ENCODE measurements at regions not wholly inside any gene's neighbourhood (a gene's known extent, or its start where the extent isn't known, plus 50 kb on each side); places are given as distances from the start of the nearest gene placed in this dataset.

DNA sequence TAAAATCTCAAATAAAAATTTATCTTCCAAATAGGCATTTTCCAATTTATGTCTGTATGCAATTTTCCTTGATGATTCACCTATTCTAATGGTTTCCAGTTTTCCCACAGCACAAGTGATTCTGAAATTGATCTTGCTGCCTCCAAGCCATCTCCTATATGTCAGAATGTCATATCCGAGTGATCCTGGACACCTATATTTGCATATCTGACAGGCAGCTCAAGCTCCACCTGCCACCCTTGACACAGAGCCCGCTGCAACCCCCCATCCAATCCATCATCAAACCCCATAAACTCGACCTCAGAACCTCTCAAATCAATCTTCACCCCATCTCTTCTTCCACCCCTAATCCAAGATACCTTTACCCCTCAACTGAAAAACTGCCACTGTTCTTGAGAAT lies 579.5 kb downstream of the EPHB1 start:
- no peak for DNase-seq (ENCODE audit: low spot score)
- H3K36me3 ChIP-seq = no peaks in the 10 kb centered on the region
- TF ChIP-seq, protein P1, sequence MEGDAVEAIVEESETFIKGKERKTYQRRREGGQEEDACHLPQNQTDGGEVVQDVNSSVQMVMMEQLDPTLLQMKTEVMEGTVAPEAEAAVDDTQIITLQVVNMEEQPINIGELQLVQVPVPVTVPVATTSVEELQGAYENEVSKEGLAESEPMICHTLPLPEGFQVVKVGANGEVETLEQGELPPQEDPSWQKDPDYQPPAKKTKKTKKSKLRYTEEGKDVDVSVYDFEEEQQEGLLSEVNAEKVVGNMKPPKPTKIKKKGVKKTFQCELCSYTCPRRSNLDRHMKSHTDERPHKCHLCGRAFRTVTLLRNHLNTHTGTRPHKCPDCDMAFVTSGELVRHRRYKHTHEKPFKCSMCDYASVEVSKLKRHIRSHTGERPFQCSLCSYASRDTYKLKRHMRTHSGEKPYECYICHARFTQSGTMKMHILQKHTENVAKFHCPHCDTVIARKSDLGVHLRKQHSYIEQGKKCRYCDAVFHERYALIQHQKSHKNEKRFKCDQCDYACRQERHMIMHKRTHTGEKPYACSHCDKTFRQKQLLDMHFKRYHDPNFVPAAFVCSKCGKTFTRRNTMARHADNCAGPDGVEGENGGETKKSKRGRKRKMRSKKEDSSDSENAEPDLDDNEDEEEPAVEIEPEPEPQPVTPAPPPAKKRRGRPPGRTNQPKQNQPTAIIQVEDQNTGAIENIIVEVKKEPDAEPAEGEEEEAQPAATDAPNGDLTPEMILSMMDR (IDR thresholded peaks at IDR 0.05) = no peak
- H3K9me3 ChIP-seq = no peaks in the 10 kb centered on the region
- H3K4me1 ChIP-seq = no peaks in the 10 kb centered on the region
- H3K4me3 ChIP-seq = no peak overlapping the region
- H3K27ac ChIP-seq = no peak overlapping the region
- no peaks in the 10 kb centered on the region for H3K27me3 ChIP-seq

- TF ChIP-seq, protein P1 (IDR thresholded peaks at IDR 0.05) = no peak
- no peaks in the 10 kb centered on the region for H3K27me3 ChIP-seq
- DNase-seq (ENCODE audit: low spot score) = no peak
- no peaks in the 10 kb centered on the region for H3K36me3 ChIP-seq
- H3K4me1 ChIP-seq = no peaks in the 10 kb centered on the region
- no peaks in the 10 kb centered on the region for H3K9me3 ChIP-seq
- H3K4me3 ChIP-seq = no peak overlapping the region
- no peak overlapping the region for H3K27ac ChIP-seq
These were observed 583.3 kb upstream of the PPP2R3A start for GRCh38 chr3:135382188-135382587.

GRCh38 chr3:135382621-135383020 lies 582.9 kb upstream of the PPP2R3A start:
- DNase-seq (ENCODE audit: low spot score) = no peak
- no peaks in the 10 kb centered on the region for H3K4me1 ChIP-seq
- no peaks in the 10 kb centered on the region for H3K9me3 ChIP-seq
- H3K36me3 ChIP-seq = no peaks in the 10 kb centered on the region
- H3K27ac ChIP-seq = no peak overlapping the region
- H3K4me3 ChIP-seq = no peak overlapping the region
- TF ChIP-seq, protein P1 (IDR thresholded peaks at IDR 0.05) = no peak
- H3K27me3 ChIP-seq = no peaks in the 10 kb centered on the region

GRCh38 chr3:135383301-135383700 lies 582.2 kb upstream of the PPP2R3A start:
- no peaks in the 10 kb centered on the region for H3K36me3 ChIP-seq
- H3K27me3 ChIP-seq = no peaks in the 10 kb centered on the region
- H3K4me3 ChIP-seq = no peak overlapping the region
- TF ChIP-seq, protein P1 (IDR thresholded peaks at IDR 0.05) = no peak
- no peaks in the 10 kb centered on the region for H3K9me3 ChIP-seq
- H3K27ac ChIP-seq = no peak overlapping the region
- no peaks in the 10 kb centered on the region for H3K4me1 ChIP-seq
- DNase-seq (ENCODE audit: low spot score) = no peak

DNA sequence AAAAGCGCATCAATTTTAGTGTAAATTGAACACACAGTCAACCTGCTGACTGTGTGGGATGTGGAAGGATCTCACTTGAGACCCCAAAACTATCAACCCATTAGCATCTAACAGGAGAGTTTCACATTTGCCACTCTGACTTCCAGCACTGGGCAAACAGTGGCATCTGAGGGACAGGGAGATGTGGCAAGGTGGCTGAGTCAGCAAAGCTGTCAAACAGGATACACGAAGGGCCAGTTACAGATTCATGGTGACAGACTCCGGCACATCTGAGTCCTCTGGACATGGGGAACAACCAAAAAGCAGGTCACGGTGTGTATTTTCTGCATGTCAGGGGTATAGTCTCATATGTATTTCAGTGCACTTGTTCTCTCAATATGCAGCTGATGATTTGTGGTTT lies 573.4 kb upstream of the PPP2R3A start:
- Histone ChIP-seq H3K36me3 (no peaks in the 10 kb centered on the region), H3K4me1 (peaks cover 0 to 4% of the 10 kb centered on the region in 2 donors), H3K27ac (no peak overlapping the region), H3K4me3 (no peak overlapping the region), H3K9me3 (peaks cover 0 to 33% of the 10 kb centered on the region in 2 donors), H3K27me3 (no peaks in the 10 kb centered on the region)
- DNase-seq (ENCODE audit: low spot score) = no peak
- TF ChIP-seq, protein P1 (IDR thresholded peaks at IDR 0.05) = no peak

DNA sequence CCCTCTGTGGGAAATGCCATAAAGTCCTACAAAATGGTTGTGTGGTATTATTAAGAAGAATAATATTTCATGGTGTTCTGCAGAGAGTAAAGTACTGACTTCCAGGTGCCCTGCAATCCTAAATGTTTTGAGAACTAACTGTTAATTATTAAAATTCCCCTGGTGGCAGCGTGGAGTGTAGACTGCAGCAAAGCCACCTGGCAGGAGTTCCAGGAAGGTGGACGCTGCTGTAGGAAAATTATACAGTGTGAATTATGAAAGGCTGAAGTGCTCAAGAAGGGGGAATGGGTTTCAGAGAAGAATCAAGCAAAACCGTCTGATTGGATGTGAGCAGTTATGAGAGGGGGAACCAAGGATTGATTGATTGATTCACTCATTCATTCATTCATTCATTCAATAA lies 572.4 kb upstream of the PPP2R3A start:
- Histone ChIP-seq H3K4me1 (peaks cover 0 to 4% of the 10 kb centered on the region in 2 donors), H3K4me3 (no peak overlapping the region), H3K27ac (no peak overlapping the region), H3K36me3 (no peaks in the 10 kb centered on the region), H3K9me3 (peaks cover 0 to 33% of the 10 kb centered on the region in 2 donors), H3K27me3 (no peaks in the 10 kb centered on the region)
- TF ChIP-seq, protein P1 (IDR thresholded peaks at IDR 0.05) = no peak
- no peak for DNase-seq (ENCODE audit: low spot score)

Measured in right atrium auricular region (tissue), 2 donors.